ENCODE measurements at regions not wholly inside any gene's neighbourhood (a gene's known extent, or its start where the extent isn't known, plus 50 kb on each side); places are given as distances from the start of the nearest gene placed in this dataset.
"Not testable (repeated sequence)": the region's sequence is repeated elsewhere in the genome, so short reads cannot be mapped to it uniquely, and the experiment has no call there.

DNA sequence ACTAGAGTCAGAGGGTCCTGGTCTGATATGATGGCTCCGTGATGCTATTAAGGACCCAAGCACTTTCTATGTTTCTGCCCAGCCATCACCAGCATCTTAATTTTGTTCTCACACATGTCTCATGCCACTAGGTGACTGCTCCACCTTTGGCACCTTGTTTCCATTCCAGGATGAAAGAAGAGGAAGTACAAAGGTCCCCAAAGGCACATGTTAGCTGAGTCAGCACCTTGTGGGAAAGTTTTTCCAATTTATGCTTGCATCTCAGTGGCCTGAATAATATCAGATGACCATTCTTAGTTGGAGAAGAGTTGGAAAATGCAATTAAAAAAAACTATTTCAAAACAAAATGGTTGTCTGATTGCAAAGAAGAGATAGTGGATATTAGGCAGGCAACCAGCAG, 341.0 kb upstream of the NPSR1 start:
- no peak for DNase-seq (ENCODE audit: low read depth)
- in situ Hi-C loops (cut with HindIII; ENCODE audit: low pct_unique_long_range_greater_than_20kb, low sequenced_read_pairs): no loop called here

DNA sequence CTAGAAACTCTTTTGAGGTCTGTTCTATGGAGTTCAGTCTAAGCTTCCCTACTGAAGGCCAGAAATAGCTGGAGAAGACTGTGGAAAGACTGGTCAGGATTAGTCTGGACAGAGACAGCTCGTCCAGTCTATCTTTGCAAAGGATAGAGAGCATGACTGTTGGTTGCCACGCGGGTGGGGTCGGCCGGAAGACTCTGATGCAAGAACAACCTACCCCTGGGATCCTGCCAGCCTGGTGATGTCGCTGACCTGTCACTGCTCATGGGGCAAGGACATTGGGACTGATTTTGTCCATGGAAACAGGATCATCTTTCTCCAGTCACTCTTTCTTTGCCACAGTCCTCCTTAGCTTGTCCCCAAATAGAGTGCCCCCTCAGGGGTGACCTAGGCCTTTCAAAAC, 337.6 kb upstream of the NPSR1 start:
- DNase-seq (ENCODE audit: low read depth): no peak
- in situ Hi-C loops (cut with HindIII; ENCODE audit: low pct_unique_long_range_greater_than_20kb, low sequenced_read_pairs): no loop called here

DNA sequence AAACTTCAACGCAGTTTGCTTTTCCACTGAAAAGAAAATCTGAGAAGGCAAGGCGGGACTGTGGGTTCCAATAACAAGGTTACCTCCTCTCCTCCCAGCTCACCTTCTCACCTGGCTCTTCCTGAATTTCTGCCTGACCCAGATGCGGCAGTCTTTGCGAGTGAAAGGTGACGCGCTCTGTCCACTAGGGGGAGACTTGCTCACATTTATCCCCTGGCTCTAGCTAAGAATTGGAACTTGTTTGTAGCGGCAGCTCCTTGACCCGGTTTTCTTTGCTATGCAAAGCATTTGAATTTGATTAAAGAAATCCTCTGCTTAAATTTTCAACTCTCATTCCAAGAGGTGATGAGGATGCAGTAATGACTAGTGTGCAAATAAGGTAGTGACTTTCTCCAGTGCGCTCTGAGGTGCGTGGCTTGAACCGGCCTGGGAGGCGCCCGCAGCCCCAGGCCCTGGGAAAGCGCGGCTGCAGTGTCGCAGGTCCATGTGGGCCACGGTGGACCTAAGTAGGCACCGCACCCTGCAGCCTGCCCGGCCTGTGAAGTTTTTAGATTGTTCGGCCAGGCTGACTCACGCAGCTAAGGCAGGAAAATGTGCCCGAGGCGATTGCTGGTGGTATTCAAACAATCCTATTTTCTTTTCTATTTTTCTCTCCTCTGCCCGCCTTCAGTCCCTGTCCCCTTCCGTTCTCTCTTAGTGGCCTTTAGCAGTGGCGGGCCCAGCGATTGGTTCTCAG, 336.9 kb upstream of the NPSR1 start:
- peak; percentile 68 for DNase-seq (ENCODE audit: low read depth)
- in situ Hi-C loops (cut with HindIII; ENCODE audit: low pct_unique_long_range_greater_than_20kb, low sequenced_read_pairs): no loop called here

DNA sequence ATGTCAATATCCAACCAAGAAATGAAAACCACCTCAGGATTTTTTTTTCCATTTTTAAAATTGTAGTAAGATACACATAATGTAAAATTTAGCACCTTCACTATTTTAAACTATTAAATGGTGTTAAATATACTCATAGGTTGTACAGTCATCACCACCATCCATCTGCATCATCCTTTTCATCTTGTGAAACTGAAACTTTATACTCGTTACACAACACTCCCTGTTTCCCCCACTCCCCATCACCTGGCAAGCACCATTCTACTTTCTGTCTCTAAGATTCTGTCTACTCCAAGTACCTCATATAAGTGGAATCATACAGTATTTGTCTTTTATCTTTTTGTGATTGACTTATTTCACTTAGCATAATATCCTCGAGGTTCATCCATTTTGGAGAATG, 335.2 kb upstream of the NPSR1 start:
- in situ Hi-C loops (cut with HindIII; ENCODE audit: low pct_unique_long_range_greater_than_20kb, low sequenced_read_pairs): no loop called here
- DNase-seq (ENCODE audit: low read depth): no peak

DNA sequence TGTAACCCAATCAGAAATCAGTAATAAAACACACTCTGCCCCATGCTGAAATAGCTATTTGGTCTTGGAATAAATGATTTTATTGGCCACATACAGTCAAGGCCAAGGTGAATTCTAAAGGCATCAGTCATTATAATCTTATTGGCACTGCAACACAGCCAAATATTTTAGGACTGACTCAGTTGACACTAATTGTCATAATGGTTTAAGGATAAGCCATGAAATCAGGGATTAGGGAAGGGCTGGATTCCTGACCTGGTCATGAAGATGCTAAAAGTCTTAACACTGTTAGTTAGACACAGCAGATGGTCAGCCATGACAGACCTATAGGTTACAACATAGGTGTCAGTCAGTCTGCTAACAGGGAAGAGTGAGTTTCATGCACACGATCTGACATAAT, 330.3 kb upstream of the NPSR1 start:
- in situ Hi-C loops (cut with HindIII; ENCODE audit: low pct_unique_long_range_greater_than_20kb, low sequenced_read_pairs): no loop called here
- no peak for DNase-seq (ENCODE audit: low read depth)

DNA sequence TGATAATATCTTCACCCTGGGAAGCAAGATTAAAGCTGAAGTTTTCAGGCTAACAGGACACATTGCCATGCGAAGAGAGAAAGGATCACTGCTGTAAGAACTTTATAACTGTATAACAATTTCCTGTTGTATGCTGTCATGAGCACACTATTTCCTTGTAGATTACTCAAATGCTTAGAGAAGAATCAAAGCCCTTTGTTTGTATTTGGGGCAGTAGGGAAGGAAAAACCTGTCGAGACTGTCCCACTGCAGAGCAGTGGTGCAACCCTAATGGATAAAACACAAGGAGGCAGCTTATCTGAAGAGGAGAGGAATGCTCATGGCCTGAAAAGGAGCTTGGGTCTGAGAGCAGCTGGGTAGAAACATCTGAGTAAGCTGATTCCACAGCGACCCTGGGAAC, 327.7 kb upstream of the NPSR1 start:
- in situ Hi-C loops (cut with HindIII; ENCODE audit: low pct_unique_long_range_greater_than_20kb, low sequenced_read_pairs): no loop called here
- DNase-seq (ENCODE audit: low read depth): no peak

DNA sequence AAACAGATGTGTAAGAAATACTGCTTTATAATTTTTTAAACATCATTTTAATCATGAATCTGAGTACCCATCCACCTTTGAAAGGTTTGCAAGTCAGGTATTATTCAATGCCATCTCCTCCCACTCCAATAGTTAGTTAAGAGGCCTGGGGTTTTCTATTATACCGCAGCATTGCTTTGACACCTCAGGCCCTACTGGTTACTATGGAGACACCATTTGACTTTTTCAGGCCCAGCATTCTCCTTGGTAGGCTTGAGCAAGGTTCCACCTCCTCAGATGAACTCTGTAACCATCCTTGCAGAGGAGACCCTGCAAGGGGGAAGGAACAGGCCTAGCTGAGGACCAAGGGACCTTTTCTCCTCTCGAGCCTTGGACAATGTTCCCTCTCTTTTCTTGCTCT, 326.9 kb upstream of the NPSR1 start:
- DNase-seq (ENCODE audit: low read depth): no peak
- in situ Hi-C loops (cut with HindIII; ENCODE audit: low pct_unique_long_range_greater_than_20kb, low sequenced_read_pairs): no loop called here

DNA sequence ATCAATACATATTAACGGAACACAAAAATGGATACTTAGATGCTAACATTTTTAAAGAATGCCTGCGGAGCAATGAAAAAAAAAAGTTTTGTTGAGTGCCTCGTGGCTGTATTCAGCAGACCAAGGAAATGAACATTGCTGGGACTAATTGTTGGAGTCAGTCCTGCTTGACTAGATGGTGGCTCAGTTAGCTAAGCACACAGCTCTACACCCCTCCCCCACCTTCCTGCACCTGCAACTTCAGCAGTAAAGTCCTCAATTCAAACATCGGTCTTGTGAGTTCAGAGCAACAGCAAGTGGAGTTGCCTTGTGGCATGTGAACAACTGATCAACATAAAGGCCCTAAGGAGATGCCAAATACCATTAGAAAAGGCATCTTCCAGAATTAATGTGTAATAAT, 326.0 kb upstream of the NPSR1 start:
- in situ Hi-C loops (cut with HindIII; ENCODE audit: low pct_unique_long_range_greater_than_20kb, low sequenced_read_pairs): no loop called here
- DNase-seq (ENCODE audit: low read depth): no peak

DNA sequence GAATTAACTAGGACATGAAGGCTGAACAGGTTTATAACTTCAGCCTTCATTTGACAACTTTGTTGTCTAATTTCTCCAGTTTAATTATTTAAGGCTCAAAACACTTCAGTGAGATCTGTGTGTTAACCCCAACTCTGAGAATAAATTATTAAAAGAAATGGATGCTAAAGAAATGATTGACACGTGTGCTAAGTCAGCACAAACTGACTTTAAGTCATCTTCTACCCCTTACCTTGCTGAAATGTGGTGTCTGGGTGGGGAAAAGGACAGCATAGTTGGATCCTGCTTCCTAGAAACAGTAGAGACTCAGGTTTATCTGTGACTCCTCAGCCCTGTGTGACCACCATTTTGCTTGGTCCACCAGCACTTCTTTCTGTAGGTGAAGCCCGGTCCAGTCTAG, 324.8 kb upstream of the NPSR1 start:
- in situ Hi-C loops (cut with HindIII; ENCODE audit: low pct_unique_long_range_greater_than_20kb, low sequenced_read_pairs): no loop called here
- no peak for DNase-seq (ENCODE audit: low read depth)

DNA sequence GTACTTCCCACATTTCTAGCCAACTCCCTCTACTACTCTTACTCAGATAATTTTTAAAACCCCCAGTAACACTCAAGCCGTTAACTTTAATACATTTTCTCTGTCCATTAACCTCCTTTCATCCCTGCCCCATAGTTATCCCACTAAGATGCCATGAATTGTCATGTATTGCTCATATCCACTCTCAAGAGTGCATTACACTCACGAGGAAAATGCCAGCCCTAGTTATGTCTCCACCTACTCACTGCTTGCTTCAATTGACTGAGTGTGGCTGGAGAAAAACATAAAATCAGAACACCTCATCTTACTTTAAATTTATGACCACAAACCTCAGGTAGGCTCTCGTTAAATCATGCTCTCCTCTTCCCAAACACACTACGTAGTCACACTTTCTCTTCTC, 324.1 kb upstream of the NPSR1 start:
- in situ Hi-C loops (cut with HindIII; ENCODE audit: low pct_unique_long_range_greater_than_20kb, low sequenced_read_pairs): no loop called here
- no peak for DNase-seq (ENCODE audit: low read depth)

DNA sequence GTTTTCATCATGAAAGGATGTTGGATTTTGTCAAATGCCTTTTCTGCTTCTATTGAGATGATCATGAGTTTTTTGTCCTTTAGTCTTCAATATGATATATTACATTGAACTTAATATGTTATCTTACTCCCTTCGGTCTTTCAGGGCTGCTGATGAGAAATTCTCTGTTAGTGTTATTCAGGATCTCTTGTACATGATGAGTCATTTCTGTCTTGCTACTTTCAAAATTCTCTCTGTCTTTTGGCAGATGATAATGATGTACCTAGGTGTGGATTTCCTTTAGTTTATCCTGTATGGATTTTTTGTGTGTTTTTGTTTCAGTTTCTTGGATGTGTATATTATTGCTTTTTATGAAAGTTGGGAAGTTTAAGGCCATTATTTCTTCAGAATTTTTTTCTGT, 320.9 kb upstream of the NPSR1 start:
- in situ Hi-C loops (cut with HindIII; ENCODE audit: low pct_unique_long_range_greater_than_20kb, low sequenced_read_pairs): no loop called here
- DNase-seq (ENCODE audit: low read depth): no peak

DNA sequence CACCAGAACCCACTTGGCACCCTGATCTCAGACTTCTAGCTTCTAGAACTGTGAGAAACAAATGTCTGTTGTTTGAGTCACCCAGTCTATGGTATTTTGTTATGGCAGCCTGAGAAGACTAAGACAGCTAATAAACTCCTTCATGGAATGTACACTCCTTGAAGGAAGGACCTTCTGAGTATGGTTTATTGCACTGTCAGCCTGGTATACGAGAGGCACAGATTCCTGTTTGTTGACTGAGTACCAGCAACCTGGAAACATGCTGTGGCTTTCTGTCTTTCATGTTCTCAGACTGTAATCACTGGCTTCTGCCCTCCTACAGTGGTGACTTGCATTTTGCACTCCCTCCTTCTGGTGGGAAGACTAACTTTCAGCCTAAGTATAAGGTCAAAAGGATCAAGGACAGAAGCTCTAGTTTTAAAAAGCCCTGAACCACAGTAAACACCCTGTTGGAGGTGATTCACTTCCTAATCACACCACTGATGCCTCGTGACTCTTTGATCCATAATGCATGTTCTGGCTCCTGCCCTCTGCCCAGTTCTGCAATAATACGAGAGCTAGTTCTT, 319.0 kb upstream of the NPSR1 start:
- in situ Hi-C loops (cut with HindIII; ENCODE audit: low pct_unique_long_range_greater_than_20kb, low sequenced_read_pairs): no loop called here
- peak; percentile 10 for DNase-seq (ENCODE audit: low read depth)

DNA sequence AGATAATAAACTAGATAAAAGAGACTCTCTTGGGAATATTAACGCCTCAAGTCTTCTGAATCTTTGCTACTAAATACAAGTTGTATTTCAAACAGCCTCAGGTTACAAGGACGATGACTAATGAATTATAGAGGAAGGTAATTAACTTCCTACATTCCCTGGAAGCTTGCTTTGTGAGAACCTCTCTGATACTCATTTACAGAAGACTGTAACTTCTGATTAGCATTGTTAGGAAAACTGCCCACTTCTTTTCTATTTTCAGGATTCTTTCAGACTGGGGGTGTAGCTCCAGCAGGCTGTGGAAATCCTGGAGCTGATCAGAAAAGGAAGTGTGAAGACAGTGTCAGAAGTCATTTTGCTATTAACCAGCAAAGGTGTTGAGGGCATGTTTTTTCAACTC, 316.7 kb upstream of the NPSR1 start:
- peak; percentile 81 for DNase-seq (ENCODE audit: low read depth)
- in situ Hi-C loops (cut with HindIII; ENCODE audit: low pct_unique_long_range_greater_than_20kb, low sequenced_read_pairs): no loop called here

DNA sequence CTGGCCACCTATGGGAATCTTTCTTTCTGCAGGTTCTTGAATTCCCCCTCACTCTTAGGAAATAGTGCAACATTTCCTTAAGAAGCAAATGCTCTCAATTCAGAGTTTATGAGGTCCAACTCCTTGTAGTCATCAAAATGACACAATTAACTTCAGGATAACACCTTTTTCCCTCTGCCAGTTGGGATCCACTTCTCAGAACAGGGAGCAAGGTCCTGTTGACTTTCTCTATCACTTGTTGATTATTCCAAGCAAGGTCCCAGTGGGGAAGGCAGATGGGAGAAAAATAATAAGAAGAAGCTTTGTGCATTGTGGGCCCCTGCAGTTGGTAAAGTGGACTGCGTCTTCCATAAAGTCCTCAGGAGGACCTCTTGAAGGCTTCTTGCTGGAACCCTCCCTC, 315.6 kb upstream of the NPSR1 start:
- in situ Hi-C loops (cut with HindIII; ENCODE audit: low pct_unique_long_range_greater_than_20kb, low sequenced_read_pairs): no loop called here
- no peak for DNase-seq (ENCODE audit: low read depth)

DNA sequence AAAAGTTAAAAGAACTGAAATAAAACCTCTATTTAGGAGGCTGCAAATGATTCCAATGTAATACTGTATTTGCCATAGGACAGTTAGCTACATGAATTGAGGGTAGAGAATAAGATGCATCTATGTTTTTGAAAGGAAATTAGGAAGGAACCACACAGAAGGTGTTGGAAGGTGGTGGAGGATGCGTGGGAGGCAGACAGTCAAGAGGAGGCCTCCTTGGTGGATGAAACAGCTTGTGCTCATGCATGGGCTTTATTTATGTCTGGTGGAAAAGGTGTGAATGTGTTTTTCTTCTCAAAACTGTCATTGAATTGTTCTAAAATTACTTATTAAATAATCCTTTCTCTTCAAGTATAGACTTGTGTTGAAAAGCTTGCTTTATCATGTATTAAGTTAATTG, 314.4 kb upstream of the NPSR1 start:
- no peak for DNase-seq (ENCODE audit: low read depth)
- in situ Hi-C loops (cut with HindIII; ENCODE audit: low pct_unique_long_range_greater_than_20kb, low sequenced_read_pairs): no loop called here

DNA sequence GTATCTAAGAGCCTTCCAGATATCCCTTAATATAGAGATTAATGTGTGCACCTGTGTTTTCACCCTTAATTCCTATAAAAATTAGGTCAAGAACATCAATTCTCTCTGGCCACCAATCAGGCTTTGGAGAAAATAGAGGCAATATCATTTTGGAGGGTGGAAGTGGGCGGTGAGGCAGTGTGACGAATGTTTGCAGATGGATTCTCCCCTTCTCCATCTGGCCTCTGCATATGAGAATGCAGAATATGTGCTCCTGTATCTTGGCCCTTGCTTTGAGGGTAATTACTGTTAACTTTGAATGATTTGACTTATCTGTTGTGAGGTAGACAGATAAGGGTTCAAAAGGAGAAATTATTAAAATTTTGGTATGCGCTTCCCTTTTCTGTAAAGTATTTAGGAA, 304.0 kb upstream of the NPSR1 start:
- no peak for DNase-seq (ENCODE audit: low read depth)
- in situ Hi-C loops (cut with HindIII; ENCODE audit: low pct_unique_long_range_greater_than_20kb, low sequenced_read_pairs): no loop called here

DNA sequence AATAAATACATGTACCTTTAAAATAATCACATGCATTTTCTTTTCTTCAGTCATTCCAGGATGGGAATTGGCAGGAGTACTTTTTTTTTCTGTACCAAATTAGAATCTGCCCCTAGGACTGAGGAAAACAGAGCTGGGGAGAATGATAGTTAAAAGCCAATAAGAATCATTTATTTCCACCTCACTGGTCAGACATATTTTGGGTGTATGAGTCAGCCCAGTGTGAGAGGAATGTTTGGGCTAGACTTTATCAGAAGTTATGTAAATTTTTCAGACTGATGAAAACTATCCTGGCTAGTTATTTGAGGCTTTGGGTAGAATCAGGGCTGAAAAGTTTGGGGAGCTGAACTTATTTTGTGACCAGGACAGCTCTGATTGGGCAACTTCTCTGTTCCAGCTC, 303.1 kb upstream of the NPSR1 start:
- in situ Hi-C loops (cut with HindIII; ENCODE audit: low pct_unique_long_range_greater_than_20kb, low sequenced_read_pairs): no loop called here
- peak; percentile 30 for DNase-seq (ENCODE audit: low read depth)

DNA sequence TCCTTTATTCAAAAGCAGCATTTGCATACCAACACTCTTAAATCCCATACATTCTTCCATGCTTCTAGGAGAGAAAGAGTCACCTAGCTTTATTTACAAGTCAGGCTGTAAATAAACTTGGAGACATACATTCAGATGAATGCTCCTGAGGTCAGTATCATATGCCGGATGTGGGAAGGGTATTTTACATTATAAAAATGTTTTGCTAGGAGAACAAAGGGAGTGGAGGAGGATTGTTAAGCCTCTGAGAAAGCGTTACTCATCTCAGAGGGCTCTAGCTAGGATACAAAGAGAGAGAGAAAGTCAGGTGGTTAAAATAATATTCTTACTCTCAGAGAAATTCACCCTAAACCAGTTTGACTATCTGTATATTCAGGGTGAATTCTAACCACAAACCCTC, 300.9 kb upstream of the NPSR1 start:
- in situ Hi-C loops (cut with HindIII; ENCODE audit: low pct_unique_long_range_greater_than_20kb, low sequenced_read_pairs): no loop called here
- no peak for DNase-seq (ENCODE audit: low read depth)

DNA sequence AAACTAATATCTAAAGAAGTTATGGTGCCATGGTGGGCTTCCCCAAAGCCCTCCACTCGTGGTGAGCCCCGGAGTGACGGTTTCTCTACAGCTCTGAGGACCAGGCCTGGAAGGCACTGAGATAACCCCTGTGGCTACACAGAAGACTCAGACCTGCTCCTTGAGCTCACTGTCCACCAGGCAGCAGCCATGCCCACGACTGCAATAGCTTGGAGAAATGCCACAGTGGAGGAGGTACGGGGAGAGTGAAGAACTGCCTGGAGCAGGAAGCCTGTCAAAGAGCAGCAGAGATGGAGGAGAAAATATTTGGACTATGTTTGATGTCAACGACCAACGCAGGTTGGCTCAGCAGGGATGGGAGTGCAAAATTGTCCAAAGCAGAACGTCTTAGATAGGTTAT, 300.1 kb upstream of the NPSR1 start:
- in situ Hi-C loops (cut with HindIII; ENCODE audit: low pct_unique_long_range_greater_than_20kb, low sequenced_read_pairs): no loop called here
- no peak for DNase-seq (ENCODE audit: low read depth)

DNA sequence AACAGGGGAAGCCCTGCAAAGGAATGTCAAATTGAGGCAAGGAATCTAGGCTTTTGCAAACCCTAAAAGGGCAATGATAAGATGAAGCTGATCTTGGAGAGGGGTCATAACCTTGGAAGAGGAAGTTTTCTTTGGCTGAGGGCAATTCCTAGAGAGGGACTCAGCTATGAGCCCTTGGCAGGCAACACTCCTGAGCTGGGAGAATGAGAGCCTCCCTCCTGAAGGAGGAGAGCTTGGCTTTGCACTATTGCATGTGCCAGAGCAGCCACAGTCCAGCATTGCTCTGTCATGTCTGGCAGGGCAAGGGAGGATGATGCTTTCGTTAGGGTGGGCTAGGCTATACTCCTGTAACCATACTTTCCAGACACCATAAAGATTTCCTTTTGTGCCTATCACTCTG, 299.4 kb upstream of the NPSR1 start:
- DNase-seq (ENCODE audit: low read depth); in situ Hi-C loops (cut with HindIII; ENCODE audit: low pct_unique_long_range_greater_than_20kb, low sequenced_read_pairs): not testable (repeated sequence)
